ENCODE measurements at regions not wholly inside any gene's neighbourhood (a gene's known extent, or its start where the extent isn't known, plus 50 kb on each side); places are given as distances from the start of the nearest gene placed in this dataset.

DNA sequence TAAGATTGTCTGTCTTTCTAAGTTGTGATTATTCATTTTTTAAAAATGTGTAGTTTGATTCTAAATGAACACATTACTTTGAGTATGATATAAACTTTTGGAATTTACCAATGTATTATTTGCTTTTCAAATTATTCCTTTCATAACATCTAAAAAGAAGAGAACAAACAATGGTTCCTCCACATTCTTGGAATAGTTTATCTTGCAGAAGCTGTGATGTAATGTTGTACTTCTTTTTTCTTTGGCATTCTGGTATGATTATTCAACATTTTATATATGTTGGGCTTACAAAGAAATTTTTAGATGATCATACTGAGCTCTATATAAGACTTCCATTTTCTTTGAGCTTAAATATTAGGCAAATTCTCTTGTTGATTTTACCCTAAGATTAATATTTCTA lies 419.2 kb downstream of the DIPK2A start:
- no peak for DNase-seq

DNA sequence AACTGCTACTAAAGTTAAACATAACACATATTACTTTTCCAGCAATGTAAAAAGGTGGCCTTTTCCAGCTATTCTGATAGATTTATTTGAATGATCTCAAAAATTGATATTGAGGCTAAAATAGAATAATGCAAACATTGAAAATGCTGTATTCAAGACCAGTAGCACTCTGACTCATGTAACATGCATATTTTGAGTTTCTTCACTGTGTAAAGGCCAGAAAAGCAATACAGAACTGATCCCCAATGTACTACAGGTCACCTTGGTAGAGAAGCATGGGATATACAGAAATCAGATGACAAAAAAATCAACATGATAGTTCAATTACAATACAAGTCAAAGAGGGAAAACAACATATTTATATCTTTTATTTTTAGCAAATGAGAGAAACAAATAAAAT lies 419.6 kb downstream of the DIPK2A start:
- DNase-seq: no peak

DNA sequence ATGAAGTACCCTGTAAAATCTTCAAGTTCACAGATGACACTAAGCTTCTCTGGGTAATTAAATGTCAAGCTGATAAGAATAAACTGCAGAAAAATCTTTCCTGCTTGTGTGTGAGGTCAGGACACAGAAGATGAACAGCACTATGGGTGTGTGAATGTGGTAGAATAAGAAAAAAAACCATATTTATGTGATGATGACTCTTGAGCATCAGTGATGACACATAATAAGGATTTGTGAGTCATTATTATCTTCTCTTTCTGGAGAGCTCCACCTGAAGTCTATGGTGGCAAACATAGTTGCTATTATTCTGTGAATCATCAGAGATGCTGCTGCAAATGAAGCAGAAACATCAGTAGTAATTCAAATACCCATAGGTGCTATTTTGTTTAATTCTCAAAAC lies 422.4 kb downstream of the DIPK2A start:
- no peak for DNase-seq

DNA sequence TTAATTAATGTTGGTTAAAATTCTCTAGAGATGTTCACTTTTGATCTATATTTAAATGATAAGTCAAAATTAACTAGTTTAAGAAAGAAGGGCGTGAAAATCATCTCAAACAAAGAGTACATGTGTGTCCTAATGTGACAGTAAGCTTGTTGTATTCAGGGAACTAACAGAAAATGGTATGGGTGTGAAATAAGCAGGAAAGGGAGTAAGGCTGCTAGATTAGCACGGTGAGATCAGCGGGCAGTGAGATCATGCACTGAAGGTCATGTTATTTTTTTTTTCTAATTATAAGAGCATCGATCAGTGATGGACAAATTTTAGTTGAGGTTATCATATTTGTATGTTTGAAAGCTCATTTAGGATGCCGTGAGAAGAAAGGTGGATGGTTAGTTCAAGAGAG lies 430.8 kb downstream of the DIPK2A start:
- no peak for DNase-seq

DNA sequence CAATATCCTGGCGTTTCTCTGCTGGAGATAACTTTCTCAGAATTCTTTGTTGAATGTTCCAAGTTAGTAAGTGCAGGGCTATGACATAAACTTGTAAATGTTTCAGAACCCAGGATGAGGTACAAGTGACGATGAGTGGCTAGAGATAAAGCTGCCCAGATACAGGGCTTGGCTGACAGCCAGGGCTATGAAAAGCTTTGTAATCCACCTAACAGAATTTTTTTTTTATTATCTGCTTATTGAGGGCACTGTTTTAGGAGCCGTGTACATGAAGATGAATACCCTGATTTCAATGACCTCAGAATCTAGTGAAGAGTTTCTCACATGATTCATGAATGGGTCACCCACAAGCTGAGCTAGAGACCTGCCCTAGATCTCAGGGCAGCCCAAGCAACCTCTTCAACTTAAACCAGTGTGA lies 431.4 kb downstream of the DIPK2A start:
- no peak for DNase-seq

DNA sequence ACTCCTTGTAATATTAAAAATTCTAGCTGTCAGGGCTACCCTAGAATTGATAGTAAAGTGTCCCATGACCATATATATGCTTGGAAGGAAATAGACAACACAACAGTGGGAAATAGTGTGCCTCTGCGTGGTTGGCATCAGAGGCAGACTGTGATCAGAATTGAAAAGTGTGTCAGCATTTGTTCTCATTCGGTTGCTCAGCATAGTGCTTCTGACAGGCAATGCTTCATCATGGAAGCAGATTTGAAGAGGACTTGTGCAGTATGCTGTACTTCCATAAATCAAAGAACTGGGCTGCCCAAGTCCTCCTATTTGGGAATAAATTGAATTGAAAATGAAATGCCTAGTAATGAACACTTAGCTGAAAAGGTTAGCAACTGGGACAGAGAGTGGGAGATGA lies 435.7 kb downstream of the DIPK2A start:
- no peak for DNase-seq

DNA sequence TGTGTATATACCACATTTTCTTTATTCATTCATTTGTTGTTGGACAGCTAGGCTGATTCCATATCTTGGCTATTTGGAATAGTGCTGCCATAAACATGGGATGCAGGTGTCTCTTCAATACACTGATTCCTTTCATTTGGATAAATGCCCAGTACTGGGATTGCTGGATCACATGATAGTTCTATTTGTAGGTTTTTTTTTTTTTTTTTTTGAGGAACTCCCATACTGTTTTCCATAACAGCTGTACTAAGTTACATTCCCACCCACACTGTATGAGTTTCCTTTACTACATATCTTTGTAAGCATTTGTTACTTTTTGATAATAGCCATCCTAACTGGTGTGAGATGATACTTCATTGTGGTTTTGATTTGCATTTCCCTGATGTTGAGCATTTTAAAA lies 437.7 kb downstream of the DIPK2A start:
- no peak for DNase-seq

DNA sequence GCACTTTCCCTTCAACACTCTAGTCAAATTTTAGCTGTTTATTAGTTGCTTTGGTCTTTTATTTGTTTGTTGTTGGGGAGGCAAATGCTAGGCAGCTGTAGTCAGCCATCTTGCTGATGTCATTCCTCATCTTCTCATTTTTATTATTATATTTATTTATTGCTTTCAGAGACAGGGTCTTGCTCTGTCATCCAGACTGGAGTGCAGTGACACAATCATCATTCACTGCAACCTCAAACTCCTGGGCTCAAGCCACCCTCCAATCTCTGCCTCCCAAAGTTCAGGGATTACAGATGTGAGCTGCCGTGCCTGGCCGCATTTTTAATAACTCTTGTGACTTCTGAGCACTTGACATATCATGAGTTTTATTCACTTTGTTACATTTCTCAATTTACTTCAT lies 441.4 kb downstream of the DIPK2A start:
- no peak for DNase-seq

DNA sequence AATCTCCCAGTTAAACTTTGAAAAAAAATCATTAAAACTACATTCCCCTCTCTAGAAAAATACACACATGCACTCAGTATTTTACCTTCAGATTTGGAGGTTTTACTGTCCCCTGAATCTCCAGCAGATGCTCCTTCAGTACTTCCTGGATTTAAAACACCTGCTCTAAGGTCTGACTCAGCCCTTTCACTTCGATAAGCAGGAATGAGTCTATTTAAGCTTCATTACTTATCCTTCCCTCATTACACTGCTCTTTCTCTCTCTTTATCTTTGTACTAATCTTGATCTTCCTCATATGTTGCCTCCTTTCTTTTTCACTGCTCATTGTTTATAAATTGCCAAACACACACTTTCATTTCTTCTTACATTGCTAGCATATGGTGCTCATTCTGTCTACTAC lies 443.9 kb downstream of the DIPK2A start:
- DNase-seq: no peak

DNA sequence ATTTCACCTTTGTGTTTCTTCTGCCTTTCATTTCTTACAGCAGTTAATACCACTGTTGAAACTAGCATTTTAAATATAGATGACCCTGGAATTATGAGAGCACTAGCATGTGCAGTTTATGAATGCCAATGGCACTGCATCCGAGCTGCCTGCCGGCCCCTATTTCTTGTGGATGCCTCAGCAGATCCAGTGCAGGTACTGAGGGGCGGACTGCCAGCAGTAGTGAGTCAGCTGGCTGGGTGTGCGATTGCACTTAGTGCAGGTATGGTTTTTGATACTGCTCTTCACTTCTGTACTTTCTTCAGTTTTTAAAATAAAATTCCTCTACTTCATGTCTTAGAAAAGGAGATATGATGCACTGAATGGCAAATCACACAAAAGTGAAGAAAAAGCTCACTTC lies 453.0 kb downstream of the DIPK2A start:
- no peak for DNase-seq

DNA sequence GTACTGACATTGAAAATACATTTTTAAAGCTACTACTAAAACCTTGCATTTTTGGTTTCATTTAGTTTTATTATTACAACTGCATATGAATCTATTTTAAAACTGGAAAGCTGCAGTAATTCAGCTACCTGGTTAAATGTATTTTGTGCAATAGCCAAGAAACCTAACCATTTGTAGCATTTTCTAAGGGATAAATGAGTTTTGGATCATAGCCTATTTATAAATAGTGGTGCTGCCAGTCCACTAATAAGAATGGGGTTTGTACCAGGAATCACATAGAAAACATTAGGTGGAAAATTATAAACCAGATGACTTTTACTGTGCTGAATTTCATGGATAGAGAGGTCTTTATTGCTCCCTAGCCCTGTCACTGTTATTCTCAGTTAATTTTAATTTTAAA lies 454.7 kb downstream of the DIPK2A start:
- no peak for DNase-seq

DNA sequence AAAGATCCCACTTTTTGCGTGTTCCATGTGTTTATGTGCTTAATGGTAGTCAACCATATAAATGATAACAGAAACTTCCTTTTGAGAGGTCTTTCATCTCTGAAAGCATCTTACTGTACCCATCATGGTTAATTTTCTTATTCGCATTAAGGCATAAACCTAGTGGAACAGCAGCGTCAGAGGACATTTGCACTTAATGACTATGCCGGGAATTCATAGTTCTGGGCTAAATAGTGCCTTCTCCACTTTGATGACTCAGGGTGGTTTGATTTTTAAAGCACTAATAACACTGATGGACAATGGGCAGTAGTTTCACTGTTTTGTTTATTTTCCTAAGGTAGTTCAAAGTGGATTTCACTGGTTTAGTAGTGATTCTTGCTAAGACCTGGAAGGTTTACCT lies 455.3 kb downstream of the DIPK2A start:
- DNase-seq: no peak

DNA sequence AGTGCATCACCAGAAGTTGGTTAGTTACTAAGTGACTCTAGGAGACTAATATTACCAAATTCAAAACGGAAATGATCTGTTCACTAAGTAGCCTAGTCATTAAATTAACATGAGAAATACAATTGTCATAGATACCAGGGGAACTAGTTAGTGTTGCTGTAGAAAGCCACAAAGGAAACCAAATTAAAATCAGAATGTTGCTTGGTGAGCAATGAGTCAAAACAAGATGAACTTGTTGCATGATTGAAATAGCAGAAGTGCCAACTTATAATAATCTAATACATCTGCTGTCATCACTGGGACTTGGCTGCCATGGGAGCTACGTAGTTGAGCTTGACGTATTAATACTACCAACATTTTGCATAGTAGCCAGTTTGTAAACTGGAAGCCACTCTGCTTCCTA lies 458.1 kb downstream of the DIPK2A start:
- no peak for DNase-seq

DNA sequence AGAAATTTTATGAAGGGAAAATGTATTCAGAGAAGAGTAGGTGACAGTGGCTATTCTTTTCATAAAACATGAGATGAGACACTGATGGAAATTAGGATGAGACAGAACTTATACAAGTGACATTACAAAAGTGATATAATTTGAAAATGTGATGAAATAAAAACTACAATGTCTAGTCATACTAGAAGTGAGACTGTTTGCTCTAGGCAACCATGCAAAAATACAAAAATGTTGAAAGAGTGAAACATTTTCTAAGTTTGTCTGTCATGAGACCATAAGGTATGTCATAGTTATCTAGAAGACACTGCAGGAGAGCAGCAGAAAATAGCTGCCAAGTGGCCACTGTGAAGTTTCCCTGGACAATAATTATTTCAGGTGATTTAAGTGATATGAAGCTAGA lies 459.5 kb downstream of the DIPK2A start:
- DNase-seq: no peak

DNA sequence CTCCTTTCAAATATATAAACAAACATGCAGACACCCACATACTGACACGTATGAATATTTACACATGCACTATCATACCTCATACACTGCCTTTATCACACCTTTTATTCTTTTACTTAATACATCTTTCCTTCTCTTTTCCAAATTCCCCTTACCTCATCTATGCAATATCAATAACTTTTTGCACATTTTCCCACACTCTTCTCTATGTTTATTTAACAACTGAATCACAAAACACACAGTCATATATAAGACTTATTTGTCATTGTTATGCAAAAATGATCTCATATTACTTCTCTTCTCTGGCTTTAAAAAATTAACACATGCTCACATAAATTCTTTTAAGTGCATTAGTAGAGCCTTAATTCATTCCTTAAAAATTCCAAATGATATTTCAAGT lies 461.4 kb downstream of the DIPK2A start:
- no peak for DNase-seq

DNA sequence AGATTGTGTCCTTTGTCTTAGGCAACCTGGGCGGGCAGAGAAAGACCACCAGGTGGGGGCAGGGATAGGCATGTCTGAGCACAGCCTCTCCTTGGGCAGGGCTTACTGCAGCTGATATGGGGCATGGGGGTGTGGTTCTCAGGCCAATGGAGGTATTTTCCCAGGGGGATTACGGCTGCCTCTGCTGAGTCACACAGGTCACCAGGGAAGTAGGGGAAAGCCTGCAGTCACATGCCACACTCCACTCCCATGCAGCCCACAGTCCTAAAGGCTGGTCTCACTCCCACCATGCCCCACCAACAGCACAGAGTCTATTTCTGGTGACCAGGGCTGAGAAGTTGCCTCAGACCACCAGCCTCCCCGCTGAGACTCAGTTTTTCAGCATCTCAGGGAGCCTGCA lies 466.4 kb downstream of the DIPK2A start:
- no peak for DNase-seq

DNA sequence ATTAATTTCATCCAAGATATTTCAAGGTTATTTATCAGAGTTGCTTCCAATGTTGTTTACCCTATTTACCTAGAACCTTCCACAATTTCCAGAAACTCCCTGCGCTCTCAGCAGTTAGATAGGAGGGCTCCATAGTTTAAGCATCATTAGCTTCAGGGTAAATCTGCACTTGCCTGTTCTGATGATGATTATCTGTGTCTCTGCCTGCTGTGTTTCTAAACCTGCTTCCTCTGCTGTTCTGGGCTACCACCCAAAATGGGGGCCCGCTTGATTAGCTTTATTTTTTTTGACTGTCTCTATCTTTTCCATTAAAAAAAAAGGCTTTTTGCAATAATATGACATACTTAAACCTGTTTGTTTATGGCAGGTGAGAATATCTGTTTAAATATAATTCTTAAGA lies 472.4 kb downstream of the DIPK2A start:
- no peak for DNase-seq

DNA sequence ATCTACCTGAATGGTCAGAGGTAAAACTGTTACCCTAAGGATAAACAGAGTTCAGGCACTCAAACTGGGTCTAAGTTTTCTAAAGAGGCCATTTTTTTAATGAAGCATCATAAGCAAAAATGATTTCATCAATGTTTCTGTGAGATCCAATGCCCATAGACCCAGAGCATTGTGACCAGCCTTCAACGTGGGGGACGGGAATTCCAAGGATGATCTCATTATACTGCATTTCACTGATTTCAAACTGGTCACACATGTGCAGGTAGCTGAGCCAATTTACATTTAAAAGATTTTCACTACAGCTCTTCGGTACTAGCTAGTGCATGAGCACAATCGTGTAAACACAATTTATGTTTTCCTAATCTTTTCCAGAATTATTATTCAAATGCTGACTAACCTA lies 472.9 kb downstream of the DIPK2A start:
- DNase-seq: no peak

DNA sequence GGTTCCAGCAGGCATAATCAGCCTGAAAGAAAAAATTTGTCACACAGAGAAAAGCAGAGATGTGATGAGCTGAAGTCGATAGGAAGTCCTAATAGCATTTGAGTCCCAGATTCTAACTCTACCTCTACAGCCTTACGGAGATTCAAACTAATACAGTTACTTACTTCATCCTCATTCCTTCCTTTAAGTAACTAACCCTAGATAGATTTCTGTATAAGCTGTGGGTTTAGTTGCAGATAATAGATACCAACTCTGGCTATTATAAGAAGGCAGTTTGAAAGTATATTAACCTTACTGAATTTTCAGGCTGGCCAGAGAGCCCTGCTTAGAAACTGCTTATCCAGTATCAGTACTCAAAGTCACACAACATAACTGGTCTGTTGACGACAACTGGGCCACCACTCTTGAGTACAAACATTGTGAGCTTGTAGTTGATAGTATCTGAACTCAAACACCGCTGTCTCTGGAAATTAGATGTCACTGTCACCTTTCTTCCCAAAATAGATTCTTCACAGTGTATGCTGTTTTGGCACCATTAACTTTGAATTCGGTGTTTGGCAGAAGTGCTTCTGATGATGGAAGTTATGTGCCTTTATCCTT lies 484.3 kb downstream of the DIPK2A start:
- DNase-seq: no peak

DNA sequence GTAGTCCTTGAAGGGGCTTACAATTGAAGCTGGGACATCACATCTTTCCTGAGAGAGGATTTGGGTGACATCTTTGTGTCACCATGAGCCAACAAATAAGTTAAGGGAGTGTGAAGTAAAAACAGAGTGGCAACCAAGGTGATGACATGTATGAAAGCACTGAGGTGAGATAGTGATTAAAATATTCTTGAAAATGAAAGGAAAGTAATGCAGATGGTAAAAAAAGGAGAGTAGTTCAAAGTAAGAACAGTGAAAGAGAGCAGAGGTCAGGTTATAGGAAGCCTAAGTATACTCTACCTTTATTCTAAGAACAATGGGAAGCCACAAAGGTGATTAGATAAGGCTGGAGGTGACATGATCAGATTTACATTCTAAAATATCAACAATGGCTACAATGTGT lies 486.1 kb downstream of the DIPK2A start:
- no peak for DNase-seq

DNA sequence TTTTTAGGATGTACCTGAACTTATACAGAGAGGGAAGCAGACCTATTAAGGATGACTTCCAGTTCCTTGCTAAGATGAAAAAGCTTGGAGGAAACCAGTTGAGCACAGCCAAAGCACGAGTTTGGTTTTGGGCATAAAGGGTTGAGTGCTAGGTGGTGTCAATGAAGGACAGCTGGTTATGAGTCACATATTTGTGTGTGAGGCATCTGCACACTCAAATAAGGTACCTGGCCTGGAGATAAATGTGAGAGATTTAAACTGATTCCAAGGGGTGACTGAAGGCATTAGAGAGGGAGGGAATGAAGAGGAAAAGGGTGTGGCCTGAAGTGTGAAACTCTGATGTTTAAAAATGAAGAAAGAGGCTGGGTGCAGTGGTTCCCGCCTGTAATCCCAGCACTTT lies 486.7 kb downstream of the DIPK2A start:
- no peak for DNase-seq

DNA sequence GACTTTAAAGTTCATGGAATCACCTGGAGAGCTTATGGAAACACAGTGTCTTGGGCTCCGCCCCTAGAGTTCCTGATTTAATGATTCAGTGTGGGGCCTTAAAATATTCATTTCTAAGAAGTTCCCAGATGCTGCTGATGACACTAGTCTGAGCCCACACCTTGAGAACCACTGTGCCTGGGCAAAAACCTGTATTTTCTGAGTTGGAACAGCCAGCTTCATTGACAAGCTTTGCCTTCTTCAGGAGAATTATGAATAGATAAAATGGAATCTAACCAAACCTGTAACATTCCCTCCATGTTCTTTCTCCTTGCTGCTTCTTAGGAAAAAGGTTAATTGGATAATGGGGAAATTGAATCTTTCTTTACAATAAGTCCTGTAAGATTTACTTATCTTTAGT lies 490.7 kb downstream of the DIPK2A start:
- DNase-seq: no peak

DNA sequence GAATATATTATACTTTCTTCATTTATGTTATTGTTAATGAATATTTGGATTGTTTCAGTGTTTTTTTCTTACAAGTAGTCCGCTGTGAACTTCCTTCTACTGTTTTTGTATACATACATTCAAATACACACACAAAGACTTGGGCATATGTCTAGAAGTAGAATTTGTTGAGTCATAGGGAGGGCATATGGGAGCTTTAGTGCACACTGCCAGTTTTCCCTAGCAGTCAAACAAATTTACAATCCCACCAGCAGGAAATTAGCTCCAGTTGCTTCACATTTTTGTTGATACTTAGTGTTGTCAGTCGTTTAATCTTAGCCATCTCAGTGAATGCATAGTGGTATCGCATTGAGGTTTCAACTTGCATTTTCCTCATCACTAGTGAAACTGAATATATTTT lies 492.3 kb downstream of the DIPK2A start:
- no peak for DNase-seq

DNA sequence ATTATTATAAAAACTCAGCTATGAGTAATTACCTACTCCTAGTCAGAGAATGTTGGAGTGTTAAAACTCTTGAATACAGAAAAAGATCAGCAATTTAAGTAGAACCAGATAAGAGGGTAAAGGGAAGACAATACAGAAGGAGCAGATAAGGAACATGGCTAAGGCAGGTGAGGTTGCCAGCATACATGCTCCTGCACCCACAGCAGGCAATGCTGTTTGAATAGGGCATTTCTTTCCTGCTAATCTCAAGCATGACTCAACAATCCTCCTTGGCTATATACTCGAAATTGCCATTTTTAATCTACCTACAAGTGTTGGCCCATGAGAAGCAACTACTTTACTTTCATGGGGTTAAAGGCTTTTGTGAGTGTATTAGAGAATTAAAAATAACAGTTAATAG lies 494.5 kb downstream of the DIPK2A start:
- no peak for DNase-seq

DNA sequence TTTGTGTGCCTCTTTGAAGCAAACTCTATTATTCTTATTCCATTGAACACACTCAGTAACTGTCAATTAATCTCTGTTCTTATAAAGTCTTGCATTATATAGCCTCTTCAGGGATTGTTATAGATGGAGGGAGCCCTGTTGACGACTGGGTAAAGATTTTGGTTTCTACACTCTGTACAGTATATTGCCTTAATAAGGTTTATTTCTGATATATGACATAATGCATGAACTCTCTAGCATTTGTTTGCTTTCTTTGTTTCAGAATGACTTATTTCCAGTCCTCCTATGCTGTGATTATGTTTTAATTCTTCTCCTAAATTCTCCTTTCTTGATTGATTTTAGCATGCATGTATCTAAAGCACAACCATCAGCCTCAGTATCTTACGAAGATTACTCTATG lies 494.9 kb downstream of the DIPK2A start:
- no peak for DNase-seq

DNA sequence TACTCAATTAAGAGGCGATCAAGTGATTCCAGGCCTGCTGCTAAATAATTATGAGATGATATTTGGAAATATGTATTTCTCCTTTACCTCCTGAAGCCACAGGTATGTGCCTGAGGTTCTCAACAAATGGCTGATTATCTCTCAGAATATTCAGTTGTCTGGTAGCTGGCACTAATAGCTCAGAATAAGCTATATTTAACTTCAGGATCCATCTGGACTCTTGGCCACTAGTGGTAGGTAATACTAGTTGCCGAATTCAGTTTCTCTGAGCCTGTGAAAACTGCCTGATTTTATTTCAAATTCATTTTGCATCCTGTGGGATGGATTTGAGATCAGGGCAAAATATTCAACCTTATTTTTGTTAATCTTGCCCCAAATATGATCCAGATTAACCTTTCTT lies 499.0 kb downstream of the DIPK2A start:
- DNase-seq: no peak
